CD4-positive, alpha-beta T cell (primary cell): ENCODE measurements at regions not wholly inside any gene's neighbourhood (a gene's known extent, or its start where the extent isn't known, plus 50 kb on each side); places are given as distances from the start of the nearest gene placed in this dataset.

Experiments used
- ATAC-seq: fragments of 200-7000 bp; cut with Tn5 transposase; one replicate; pipeline ENCODE4 v1.10.0; 2022; ENCODE audit warnings: mild to moderate bottlenecking; ENCODE audit not compliant: poor library complexity
- CTCF ChIA-PET: fragments of 350-600 bp; sonication (Branson Sonifier 250); formaldehyde crosslinking; loops from one replicate; lab custom pipeline; 2021; ENCODE audit warnings: antibody characterized with exemption, inconsistent platforms; lab: Charles Lee
- POLR2A ChIA-PET: fragments of 350-600 bp; sonication (Branson Sonifier 250); formaldehyde crosslinking; loops from one replicate; lab custom pipeline; 2021; ENCODE audit warnings: antibody characterized with exemption, inconsistent platforms; lab: Charles Lee
- DNase-seq, 14 experiments: peaks; one replicate each; pipeline ENCODE4 v3.0.0-alpha.2; 2013 to 2020; ENCODE audit warnings: mixed read lengths in 2 of 14
- H3K27ac ChIP-seq, 2 donors: one replicate each; pipeline versions ENCODE4 v1.5.1 to v1.7.0; 2013; ENCODE audit warnings: low read length in 2 of 2, low read depth in 1 of 2, mild to moderate bottlenecking in 1 of 2
- H3K27me3 ChIP-seq, 2 experiments: 1 replicate in 1 of 2; 2 replicates in 1 of 2; pipeline versions ENCODE4 v1.6.1 to v1.7.0; 2013; ENCODE audit warnings: low read length in 2 of 2, control low read depth in 1 of 2, mild to moderate bottlenecking in 1 of 2, moderate library complexity in 1 of 2; ENCODE audit not compliant: insufficient read depth in 2 of 2, control insufficient read depth in 1 of 2
- H3K36me3 ChIP-seq: one replicate; pipeline ENCODE4 v1.6.1; 2013; ENCODE audit warnings: low read length, control low read depth; ENCODE audit not compliant: insufficient read depth
- H3K4me1 ChIP-seq: one replicate; pipeline ENCODE4 v1.6.1; 2013; ENCODE audit warnings: low read length, control low read depth; ENCODE audit not compliant: insufficient read depth
- H3K4me3 ChIP-seq: one replicate; pipeline ENCODE4 v1.5.1; 2013; ENCODE audit warnings: mild to moderate bottlenecking, low read length, moderate library complexity
- H3K9me3 ChIP-seq, 2 experiments: 1 replicate in 1 of 2; 2 replicates in 1 of 2; pipeline versions ENCODE4 v1.6.1 to v1.7.0; 2013; ENCODE audit warnings: low read length in 2 of 2, mild to moderate bottlenecking in 2 of 2, control low read depth in 1 of 2, moderate library complexity in 1 of 2; ENCODE audit not compliant: control insufficient read depth in 1 of 2, insufficient read depth in 1 of 2
- H3K27ac Mint-ChIP-seq: one replicate; pipeline ENCODE4 v1.8.0; 2020; ENCODE audit warnings: mixed read lengths
- H3K27me3 Mint-ChIP-seq: one replicate; pipeline ENCODE4 v1.8.0; 2021; ENCODE audit warnings: mixed read lengths
- H3K36me3 Mint-ChIP-seq: one replicate; pipeline ENCODE4 v1.8.0; 2021; ENCODE audit warnings: low read depth, mixed read lengths
- H3K4me1 Mint-ChIP-seq: one replicate; pipeline ENCODE4 v1.8.0; 2021; ENCODE audit warnings: low read depth, mixed read lengths
- H3K4me3 Mint-ChIP-seq: one replicate; pipeline ENCODE4 v1.8.0; 2020; ENCODE audit warnings: mild to moderate bottlenecking, mixed read lengths
- H3K9me3 Mint-ChIP-seq: one replicate; pipeline ENCODE4 v1.8.0; 2020; ENCODE audit warnings: mixed read lengths
- intact Hi-C, 2 experiments: fragments of 100-400 bp; cut with DNase I in 1 of 2; cut with micrococcal nuclease in 1 of 2; formaldehyde crosslinking; loops; one replicate each; pipeline versions ENCODE4 v1.15.1 to v1.9.0; 2023 to 2025; cut with DNase I, micrococcal nuclease
- TF ChIP-seq, protein P1 (sequence below): fragments of 200-600 bp; IDR thresholded peaks from one replicate; pipeline ENCODE4 v1.8.0; 2022; ENCODE audit warnings: antibody characterized with exemption, mild to moderate bottlenecking

DNA sequence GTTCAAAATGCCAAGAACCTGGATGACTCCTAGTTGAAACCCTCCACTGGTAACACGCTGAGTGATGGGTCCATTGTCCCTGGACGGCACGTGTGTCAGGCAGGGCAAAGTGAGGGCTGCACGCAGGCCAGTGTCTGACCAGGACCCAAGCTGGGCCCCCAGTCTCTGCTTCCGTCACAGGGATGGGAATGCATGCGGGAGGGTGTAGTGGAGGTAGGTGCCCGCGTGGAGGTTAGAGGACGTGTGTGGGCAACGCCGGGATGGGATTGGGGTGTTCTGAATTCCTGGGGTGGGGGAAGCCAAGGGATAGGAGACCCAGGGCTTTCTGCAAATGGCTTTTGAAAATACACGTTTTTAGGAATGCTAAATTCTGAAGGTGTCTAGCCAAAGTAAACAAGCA lies 943.3 kb downstream of the BRD1 start:
- H3K9me3 Mint-ChIP-seq, result no peaks in the 10 kb centered on the region
- intact Hi-C loops, result no loop called here
- Histone ChIP-seq H3K9me3 (peaks cover 0 to 21% of the 10 kb centered on the region in 2 experiments), H3K27ac (no peak overlapping the region), H3K4me1 (no peaks in the 10 kb centered on the region), H3K27me3 (no peaks in the 10 kb centered on the region), H3K36me3 (no peaks in the 10 kb centered on the region), H3K4me3 (no peak overlapping the region)
- H3K4me1 Mint-ChIP-seq, result no peaks in the 10 kb centered on the region
- ChIA-PET POLR2A (no interaction called here), CTCF (no interaction called here)
- no peak overlapping the region for H3K27ac Mint-ChIP-seq
- H3K4me3 Mint-ChIP-seq, result no peak overlapping the region
- peak in 1 of 14 experiments; percentile 4 for DNase-seq
- TF ChIP-seq, protein P1, sequence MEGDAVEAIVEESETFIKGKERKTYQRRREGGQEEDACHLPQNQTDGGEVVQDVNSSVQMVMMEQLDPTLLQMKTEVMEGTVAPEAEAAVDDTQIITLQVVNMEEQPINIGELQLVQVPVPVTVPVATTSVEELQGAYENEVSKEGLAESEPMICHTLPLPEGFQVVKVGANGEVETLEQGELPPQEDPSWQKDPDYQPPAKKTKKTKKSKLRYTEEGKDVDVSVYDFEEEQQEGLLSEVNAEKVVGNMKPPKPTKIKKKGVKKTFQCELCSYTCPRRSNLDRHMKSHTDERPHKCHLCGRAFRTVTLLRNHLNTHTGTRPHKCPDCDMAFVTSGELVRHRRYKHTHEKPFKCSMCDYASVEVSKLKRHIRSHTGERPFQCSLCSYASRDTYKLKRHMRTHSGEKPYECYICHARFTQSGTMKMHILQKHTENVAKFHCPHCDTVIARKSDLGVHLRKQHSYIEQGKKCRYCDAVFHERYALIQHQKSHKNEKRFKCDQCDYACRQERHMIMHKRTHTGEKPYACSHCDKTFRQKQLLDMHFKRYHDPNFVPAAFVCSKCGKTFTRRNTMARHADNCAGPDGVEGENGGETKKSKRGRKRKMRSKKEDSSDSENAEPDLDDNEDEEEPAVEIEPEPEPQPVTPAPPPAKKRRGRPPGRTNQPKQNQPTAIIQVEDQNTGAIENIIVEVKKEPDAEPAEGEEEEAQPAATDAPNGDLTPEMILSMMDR, result no peak
- H3K36me3 Mint-ChIP-seq, result no peaks in the 10 kb centered on the region
- no peak for ATAC-seq
- H3K27me3 Mint-ChIP-seq, result peaks cover 19% of the 10 kb centered on the region

DNA sequence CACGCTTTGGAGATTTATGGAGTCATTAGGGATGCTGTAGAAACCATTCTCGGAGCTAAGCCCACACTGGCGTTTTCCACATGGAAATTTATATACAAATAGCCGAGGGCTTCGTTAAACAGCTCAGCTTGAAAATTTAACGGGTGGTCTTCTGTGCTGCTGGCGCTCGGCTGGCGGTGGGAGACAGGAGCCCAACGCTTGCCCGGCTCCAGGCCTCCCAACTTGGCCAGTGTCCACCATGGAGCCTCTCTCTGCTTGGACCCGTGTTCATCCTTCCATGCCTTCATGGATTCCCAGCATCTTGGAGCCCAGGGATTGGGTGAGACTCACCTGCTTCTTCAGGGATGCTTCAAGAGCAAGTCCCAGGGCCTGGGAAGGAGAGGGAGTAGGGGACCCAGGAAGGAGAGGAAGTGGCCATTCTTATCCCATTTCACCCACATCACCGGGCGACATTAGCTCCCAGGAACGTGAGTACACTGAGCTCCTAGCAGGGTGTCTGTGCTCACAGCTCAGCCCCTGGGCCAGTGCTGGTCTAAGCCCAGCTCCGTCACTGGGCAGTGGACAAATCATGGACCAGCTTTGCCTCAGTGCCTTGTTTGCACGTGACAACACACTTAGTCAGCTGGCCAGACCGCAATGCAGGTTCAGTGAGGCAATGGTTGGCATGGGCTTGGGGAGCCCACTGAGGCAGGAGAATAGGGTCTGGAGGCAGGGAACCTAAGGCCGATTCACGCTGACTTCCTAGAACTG lies 944.3 kb downstream of the BRD1 start:
- no peak overlapping the region for H3K4me3 Mint-ChIP-seq
- peaks cover 13% of the 10 kb centered on the region for H3K27me3 Mint-ChIP-seq
- Histone ChIP-seq H3K27ac (no peak overlapping the region), H3K4me1 (no peaks in the 10 kb centered on the region), H3K36me3 (no peaks in the 10 kb centered on the region), H3K9me3 (peaks cover 0 to 21% of the 10 kb centered on the region in 2 experiments), H3K4me3 (no peak overlapping the region), H3K27me3 (no peaks in the 10 kb centered on the region)
- H3K4me1 Mint-ChIP-seq, result no peaks in the 10 kb centered on the region
- intact Hi-C loops, result no loop called here
- DNase-seq, result peak in 1 of 14 experiments; percentile 14
- no peaks in the 10 kb centered on the region for H3K9me3 Mint-ChIP-seq
- no peak overlapping the region for H3K27ac Mint-ChIP-seq
- ChIA-PET POLR2A (no interaction called here), CTCF (no interaction called here)
- no peak for ATAC-seq
- no peaks in the 10 kb centered on the region for H3K36me3 Mint-ChIP-seq
- TF ChIP-seq, protein P1, result no peak

DNA sequence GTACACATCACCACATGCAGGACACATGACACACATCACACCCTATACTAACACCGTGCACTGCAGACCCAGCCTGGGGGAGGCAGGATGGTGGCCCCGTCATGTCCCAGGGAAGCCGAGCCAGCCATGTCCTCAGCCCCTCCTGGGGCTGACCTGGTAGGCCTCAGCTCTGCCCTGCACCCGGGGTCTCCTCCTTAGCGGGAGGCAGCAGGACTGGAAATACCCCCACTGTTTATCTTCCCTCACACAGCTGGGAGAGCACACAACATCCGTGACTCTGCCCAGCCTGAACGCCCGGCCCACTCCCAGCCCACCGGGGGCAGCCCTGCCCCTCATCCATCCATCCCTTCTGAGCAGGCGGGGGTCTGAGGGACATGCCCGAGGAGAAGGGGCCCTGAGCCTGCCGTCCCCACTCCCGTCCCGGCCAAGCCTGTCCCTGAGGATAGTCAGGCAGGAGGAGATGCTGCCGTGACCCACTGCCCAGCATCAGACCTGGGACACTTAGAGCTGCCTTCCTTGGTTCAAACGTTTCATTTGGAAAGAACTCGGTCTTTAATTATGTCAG lies 945.0 kb downstream of the BRD1 start:
- no peaks in the 10 kb centered on the region for H3K4me1 Mint-ChIP-seq
- Histone ChIP-seq H3K4me1 (no peaks in the 10 kb centered on the region), H3K27me3 (no peaks in the 10 kb centered on the region), H3K36me3 (no peaks in the 10 kb centered on the region), H3K4me3 (no peak overlapping the region), H3K27ac (no peak overlapping the region), H3K9me3 (peaks cover 0 to 21% of the 10 kb centered on the region in 2 experiments)
- intact Hi-C loops, result no loop called here
- peaks cover 13% of the 10 kb centered on the region for H3K27me3 Mint-ChIP-seq
- DNase-seq (peak in 1 of 14 experiments; percentile 14), ATAC-seq (no peak)
- no peaks in the 10 kb centered on the region for H3K36me3 Mint-ChIP-seq
- no peak overlapping the region for H3K27ac Mint-ChIP-seq
- H3K4me3 Mint-ChIP-seq, result no peak overlapping the region
- POLR2A ChIA-PET, result no interaction called here
- H3K9me3 Mint-ChIP-seq, result no peaks in the 10 kb centered on the region
- TF ChIP-seq, protein P1, result no peak
- CTCF ChIA-PET, result no interaction called here
